BLaER1 treated with 17β-estradiol and CSF1 and Interleukin-3, amounts not matched to agents 10 nM and 100 nM (cell line): ENCODE measurements at regions not wholly inside any gene's neighbourhood (a gene's known extent, or its start where the extent isn't known, plus 50 kb on each side); places are given as distances from the start of the nearest gene placed in this dataset.
"Not testable (repeated sequence)": the region's sequence is repeated elsewhere in the genome, so short reads cannot be mapped to it uniquely, and the experiment has no call there.

Experiments
- H3K27ac ChIP-seq, 11 experiments: shearing (Covaris generic); formaldehyde crosslinking; 2 replicates each; pipeline ENCODE4 v1.8.1; 2022
- H3K27me3 ChIP-seq, 11 experiments: shearing (Covaris generic); formaldehyde crosslinking; 2 replicates each; pipeline ENCODE4 v1.8.1; 2022
- H3K36me3 ChIP-seq, 11 experiments: shearing (Covaris generic); formaldehyde crosslinking; 2 replicates each; pipeline ENCODE4 v1.8.1; 2022
- H3K4me1 ChIP-seq, 10 experiments: shearing (Covaris generic); formaldehyde crosslinking; 2 replicates each; pipeline ENCODE4 v1.8.1; 2022
- H3K4me2 ChIP-seq, 11 experiments: shearing (Covaris generic); formaldehyde crosslinking; 2 replicates each; pipeline ENCODE4 v1.8.1; 2022
- H3K4me3 ChIP-seq, 10 experiments: shearing (Covaris generic); formaldehyde crosslinking; 2 replicates each; pipeline ENCODE4 v1.8.1; 2022
- H3K9ac ChIP-seq, 11 experiments: shearing (Covaris generic); formaldehyde crosslinking; 2 replicates each; pipeline ENCODE4 v1.8.1; 2022
- H3K9me3 ChIP-seq, 11 experiments: shearing (Covaris generic); formaldehyde crosslinking; replicated peaks in 1 of 11; 2 replicates each; pipeline ENCODE4 v1.8.1; 2022
- H4K20me1 ChIP-seq, 11 experiments: shearing (Covaris generic); formaldehyde crosslinking; 2 replicates each; pipeline ENCODE4 v1.8.1; 2022
- Cebpa-rat ChIP-seq, 11 experiments: shearing (Covaris generic); IDR thresholded peaks; 2 replicates each; pipeline ENCODE4 v1.8.1; 2022

DNA sequence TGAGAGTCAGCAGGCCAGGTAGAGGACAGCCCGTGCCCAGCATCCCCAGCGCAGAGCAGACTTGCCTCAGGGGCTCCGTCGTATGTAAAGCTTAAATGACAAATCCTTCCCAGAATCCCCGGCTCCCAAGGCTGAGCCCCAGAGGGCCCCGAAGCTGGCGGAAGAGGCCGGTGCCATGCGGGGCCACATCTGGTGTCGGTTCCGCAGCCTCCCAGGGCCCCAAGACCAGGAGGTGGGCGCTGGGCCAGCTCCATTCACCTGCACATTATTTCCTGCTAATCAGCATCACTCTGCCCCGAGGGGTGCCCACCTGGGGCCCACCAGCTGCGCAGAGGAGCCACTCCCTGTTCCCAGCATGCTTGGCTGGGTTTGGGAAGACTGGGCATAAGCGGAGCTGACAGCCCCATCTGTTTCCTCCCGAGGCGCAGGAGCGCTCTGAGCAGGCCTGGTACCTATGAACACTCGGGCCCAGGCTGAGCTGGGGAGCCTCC is 124.0 kb upstream of the PPP1R26 start:
- H3K9me3 ChIP-seq = peaks cover 0 to 5% (median 0%) of the 10 kb centered on the region in 11 experiments; a peak in 1 of 22 replicates
- no peak overlapping the region for H3K9ac ChIP-seq
- H3K36me3 ChIP-seq = no peaks in the 10 kb centered on the region
- no peak overlapping the region for H3K4me3 ChIP-seq
- no peaks in the 10 kb centered on the region for H3K27me3 ChIP-seq
- H3K4me1 ChIP-seq = peaks cover 5 to 25% (median 11%) of the 10 kb centered on the region in 10 experiments; a peak in 17 of 20 replicates
- no peak overlapping the region for H3K4me2 ChIP-seq
- peaks cover 0 to 10% (median 0%) of the 10 kb centered on the region in 11 experiments; a peak in 1 of 22 replicates for H4K20me1 ChIP-seq
- no peak overlapping the region for H3K27ac ChIP-seq
- TF ChIP-seq Cebpa-rat (IDR thresholded peaks at IDR 0.05) = no peak

- peaks cover 0 to 10% (median 0%) of the 10 kb centered on the region in 11 experiments; a peak in 1 of 22 replicates for H4K20me1 ChIP-seq
- peaks cover 5 to 25% (median 11%) of the 10 kb centered on the region in 10 experiments; a peak in 17 of 20 replicates for H3K4me1 ChIP-seq
- H3K9ac ChIP-seq = no peak overlapping the region
- no peak for TF ChIP-seq Cebpa-rat (IDR thresholded peaks at IDR 0.05)
- no peaks in the 10 kb centered on the region for H3K36me3 ChIP-seq
- H3K27me3 ChIP-seq = no peaks in the 10 kb centered on the region
- no peak overlapping the region for H3K27ac ChIP-seq
- H3K4me2 ChIP-seq = no peak overlapping the region
- no peak overlapping the region for H3K4me3 ChIP-seq
- peaks cover 0 to 5% (median 0%) of the 10 kb centered on the region in 11 experiments; a peak in 1 of 22 replicates for H3K9me3 ChIP-seq
Observed at GRCh38 chr9:135356021-135356420, 123.6 kb upstream of the PPP1R26 start.

GRCh38 chr9:135356796-135357195 is 122.8 kb upstream of the PPP1R26 start:
- H3K4me1 ChIP-seq = peaks cover 5 to 25% (median 11%) of the 10 kb centered on the region in 10 experiments; a peak in 17 of 20 replicates
- peaks cover 0 to 2% (median 0%) of the 10 kb centered on the region in 11 experiments; a peak in 1 of 22 replicates for H3K9me3 ChIP-seq
- H3K27ac ChIP-seq = no peak overlapping the region
- no peak overlapping the region for H3K4me3 ChIP-seq
- no peak for TF ChIP-seq Cebpa-rat (IDR thresholded peaks at IDR 0.05)
- peak overlapping the region in 4 of 11 experiments; percentile 19 to 45 (median 38); a peak in 10 of 22 replicates for H3K4me2 ChIP-seq
- H3K9ac ChIP-seq = no peak overlapping the region
- no peaks in the 10 kb centered on the region for H3K36me3 ChIP-seq
- no peaks in the 10 kb centered on the region for H3K27me3 ChIP-seq
- H4K20me1 ChIP-seq = peaks cover 0 to 10% (median 0%) of the 10 kb centered on the region in 11 experiments; a peak in 1 of 22 replicates

DNA sequence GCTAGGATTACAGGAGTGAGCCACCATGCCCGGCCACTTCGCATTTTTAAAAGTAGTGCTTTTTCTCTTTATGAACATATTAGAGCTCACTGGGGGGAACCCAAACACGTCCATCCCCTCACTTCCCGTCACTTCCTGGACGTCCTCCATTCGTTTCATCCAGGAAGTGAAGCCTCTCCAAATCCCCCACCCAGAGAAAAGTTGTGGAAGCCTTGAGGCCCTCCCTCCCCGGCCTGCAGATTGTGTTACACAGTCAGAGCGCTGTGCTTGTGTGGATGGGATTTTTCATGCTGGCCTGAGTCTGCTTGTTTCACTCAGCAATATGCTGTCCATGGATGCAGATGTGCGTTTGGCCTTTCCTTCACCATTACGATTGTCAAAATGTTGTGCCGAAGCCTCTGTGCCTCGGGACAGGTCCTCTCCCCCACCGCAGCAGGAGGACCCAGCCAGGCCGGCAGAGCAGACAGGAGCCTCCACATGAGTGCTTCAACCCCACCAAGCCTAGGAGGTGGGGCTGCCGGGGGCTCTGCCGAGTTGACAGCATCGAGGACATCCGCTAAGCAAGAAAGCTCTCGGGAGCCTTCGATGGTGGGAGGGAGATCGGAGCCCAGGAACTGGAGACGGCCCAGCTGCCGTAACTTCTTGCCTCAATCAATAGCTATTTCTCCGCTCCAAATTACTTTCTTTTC is 121.6 kb upstream of the PPP1R26 start:
- H3K27ac ChIP-seq = no peak overlapping the region
- no peaks in the 10 kb centered on the region for H3K27me3 ChIP-seq
- peak overlapping the region in 3 of 11 experiments; percentile 19 to 45 (median 41); a peak in 3 of 22 replicates for H3K4me2 ChIP-seq
- H4K20me1 ChIP-seq = 0 out of 22 replicates have a peak, but pooled peaks cover 0 to 5% (median 0%) of the 10 kb centered on the region in 11 experiments
- peaks cover 0 to 10% (median 7%) of the 10 kb centered on the region in 11 experiments; a peak in 9 of 22 replicates for H3K9me3 ChIP-seq
- H3K36me3 ChIP-seq = no peaks in the 10 kb centered on the region
- peaks cover 5 to 25% (median 11%) of the 10 kb centered on the region in 10 experiments; a peak in 17 of 20 replicates for H3K4me1 ChIP-seq
- no peak for TF ChIP-seq Cebpa-rat (IDR thresholded peaks at IDR 0.05)
- no peak overlapping the region for H3K9ac ChIP-seq
- no peak overlapping the region for H3K4me3 ChIP-seq

- Histone ChIP-seq H3K4me3 (no peak overlapping the region), H3K9me3 (peaks cover 0 to 14% (median 7%) of the 10 kb centered on the region in 11 experiments; a peak in 9 of 22 replicates), H3K27ac (no peak overlapping the region), H3K27me3 (no peaks in the 10 kb centered on the region), H4K20me1 (no peaks in the 10 kb centered on the region), H3K4me1 (peaks cover 5 to 25% (median 11%) of the 10 kb centered on the region in 10 experiments; a peak in 17 of 20 replicates), H3K36me3 (no peaks in the 10 kb centered on the region), H3K9ac (no peak overlapping the region), H3K4me2 (no peak overlapping the region)
- TF ChIP-seq Cebpa-rat (IDR thresholded peaks at IDR 0.05) = no peak
Observed at GRCh38 chr9:135358552-135358940, 121.0 kb upstream of the PPP1R26 start.

DNA sequence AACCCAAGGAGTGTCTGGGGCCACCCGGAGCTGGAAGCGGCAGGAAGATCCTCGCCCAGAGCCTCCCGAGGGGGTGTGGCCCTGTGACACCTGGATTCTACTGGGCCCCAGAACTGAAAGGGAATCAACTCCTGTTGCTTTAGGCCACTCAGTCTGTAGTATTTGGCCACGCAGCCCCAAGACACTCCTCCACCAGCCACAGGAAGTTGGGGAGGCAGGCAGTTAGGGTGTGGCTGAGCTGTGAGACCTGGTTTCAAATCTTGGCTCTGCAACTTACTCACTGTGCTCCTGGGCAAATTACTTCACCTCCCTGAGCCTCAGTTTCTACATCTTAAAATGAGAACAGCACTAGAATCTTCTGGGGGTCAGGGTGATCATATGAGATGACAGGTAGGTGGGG is 119.8 kb upstream of the PPP1R26 start:
- Histone ChIP-seq H3K4me2 (peak overlapping the region in 4 of 11 experiments; percentile 10 to 36 (median 30); a peak in 3 of 22 replicates), H3K4me1 (peaks cover 5 to 25% (median 11%) of the 10 kb centered on the region in 10 experiments; a peak in 17 of 20 replicates), H3K4me3 (no peak overlapping the region), H3K36me3 (no peaks in the 10 kb centered on the region), H3K9ac (no peak overlapping the region), H4K20me1 (no peaks in the 10 kb centered on the region; a peak in 1 of 22 replicates), H3K27me3 (no peaks in the 10 kb centered on the region), H3K9me3 (peaks cover 0 to 14% (median 7%) of the 10 kb centered on the region in 11 experiments; a peak in 9 of 22 replicates), H3K27ac (no peak overlapping the region)
- TF ChIP-seq Cebpa-rat (IDR thresholded peaks at IDR 0.05) = no peak

DNA sequence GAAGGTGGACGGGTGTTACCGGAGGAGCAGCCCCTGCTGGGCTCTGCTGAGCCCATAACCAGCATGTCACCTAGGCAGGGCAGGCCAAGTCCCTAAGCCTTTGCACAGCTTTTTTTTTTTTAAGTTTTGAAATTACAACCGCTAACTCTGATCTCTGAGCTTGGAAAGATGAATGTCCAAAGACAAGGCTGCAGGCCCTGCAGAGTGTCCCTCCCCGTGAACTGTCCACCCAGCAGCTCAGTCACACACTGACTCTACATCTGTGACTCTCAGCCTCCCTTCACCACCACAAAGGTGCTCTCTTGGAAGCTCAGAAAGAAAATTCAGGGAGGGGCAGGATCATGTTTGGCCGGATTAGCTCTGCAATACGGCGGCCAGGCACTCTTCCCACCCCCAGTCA is 119.0 kb upstream of the PPP1R26 start:
- Histone ChIP-seq H3K36me3 (no peaks in the 10 kb centered on the region), H3K4me2 (no peak overlapping the region), H3K27ac (no peak overlapping the region), H3K4me3 (no peak overlapping the region), H3K27me3 (no peaks in the 10 kb centered on the region), H4K20me1 (no peaks in the 10 kb centered on the region; a peak in 2 of 22 replicates), H3K9me3 (peaks cover 0 to 14% (median 7%) of the 10 kb centered on the region in 11 experiments; a peak in 9 of 22 replicates), H3K4me1 (peaks cover 5 to 25% (median 11%) of the 10 kb centered on the region in 10 experiments; a peak in 17 of 20 replicates), H3K9ac (no peak overlapping the region)
- TF ChIP-seq Cebpa-rat (IDR thresholded peaks at IDR 0.05) = no peak

GRCh38 chr9:135361668-135362067 is 117.9 kb upstream of the PPP1R26 start:
- H3K4me3 ChIP-seq, H3K27ac ChIP-seq, H4K20me1 ChIP-seq, H3K9ac ChIP-seq, H3K4me2 ChIP-seq, H3K36me3 ChIP-seq, H3K27me3 ChIP-seq: not testable (repeated sequence)
- peaks cover 0 to 14% (median 7%) of the 10 kb centered on the region in 11 experiments; a peak in 9 of 22 replicates for H3K9me3 ChIP-seq
- peaks cover 5 to 20% (median 9%) of the 10 kb centered on the region in 10 experiments; a peak in 17 of 20 replicates for H3K4me1 ChIP-seq

DNA sequence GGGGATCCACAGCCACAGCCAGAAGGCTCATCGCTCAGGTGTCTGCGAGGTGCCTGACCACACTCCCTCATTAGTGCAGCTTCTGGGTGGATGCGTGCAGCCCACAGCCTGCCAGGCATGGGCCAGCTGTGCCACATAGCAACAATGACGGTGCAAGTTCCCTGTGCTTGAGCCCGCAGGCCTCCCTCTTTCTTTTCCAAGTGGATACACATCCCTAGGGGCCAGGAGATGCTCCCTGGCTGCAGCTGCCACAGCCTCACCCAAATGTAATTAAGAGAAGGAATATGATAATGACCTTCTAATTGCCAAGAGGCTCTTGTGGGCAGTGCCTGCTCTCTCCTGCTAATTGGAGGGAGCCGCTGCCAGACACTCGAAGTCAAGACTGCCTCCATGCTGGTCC is 116.0 kb upstream of the PPP1R26 start:
- no peak overlapping the region for H3K4me3 ChIP-seq
- no peaks in the 10 kb centered on the region; a peak in 2 of 22 replicates for H4K20me1 ChIP-seq
- no peak overlapping the region for H3K27ac ChIP-seq
- no peaks in the 10 kb centered on the region for H3K27me3 ChIP-seq
- no peaks in the 10 kb centered on the region for H3K36me3 ChIP-seq
- H3K9ac ChIP-seq = no peak overlapping the region
- TF ChIP-seq Cebpa-rat (IDR thresholded peaks at IDR 0.05) = no peak
- H3K4me2 ChIP-seq = no peak overlapping the region
- peaks cover 0 to 14% (median 7%) of the 10 kb centered on the region in 11 experiments; a peak in 9 of 22 replicates for H3K9me3 ChIP-seq
- peaks cover 0 to 11% (median 2%) of the 10 kb centered on the region in 10 experiments; a peak in 8 of 20 replicates for H3K4me1 ChIP-seq
